Spleen (tissue), 11 donors: ENCODE measurements at regions not wholly inside any gene's neighbourhood (a gene's known extent, or its start where the extent isn't known, plus 50 kb on each side); places are given as distances from the start of the nearest gene placed in this dataset.

Experiments used
- DNase-seq: peaks from one replicate; pipeline ENCODE4 v3.0.0-alpha.2; 2020
- H3K27ac ChIP-seq, 8 donors: fragments of 200-600 bp; sonication (generic) in 7 of 8; 1 replicate in 4 of 8; 2 replicates in 4 of 8; pipeline versions ENCODE4 v1.5.0 to v1.8.0; 2016 to 2021; ENCODE audit warnings: inconsistent platforms in 4 of 8, mild to moderate bottlenecking in 4 of 8, moderate library complexity in 1 of 8
- H3K27me3 ChIP-seq, 7 donors: fragments of 200-600 bp; sonication (generic) in 6 of 7; replicated peaks in 1 of 7; 1 replicate in 4 of 7; 2 replicates in 3 of 7; pipeline versions ENCODE4 v1.5.0 to v1.8.0; 2016 to 2021; ENCODE audit warnings: inconsistent platforms in 3 of 7, mild to moderate bottlenecking in 1 of 7
- H3K36me3 ChIP-seq, 6 donors: fragments of 200-600 bp; sonication (generic) in 5 of 6; 1 replicate in 4 of 6; 2 replicates in 2 of 6; pipeline versions ENCODE4 v1.5.0 to v1.8.0; 2016 to 2021; ENCODE audit warnings: inconsistent platforms in 2 of 6
- H3K4me1 ChIP-seq, 6 donors: fragments of 200-600 bp; sonication (generic) in 5 of 6; 1 replicate in 3 of 6; 2 replicates in 3 of 6; pipeline versions ENCODE4 v1.5.0 to v1.8.0; 2016 to 2021; ENCODE audit warnings: inconsistent platforms in 3 of 6
- H3K4me3 ChIP-seq, 8 donors: fragments of 200-600 bp; sonication (generic) in 7 of 8; 1 replicate in 4 of 8; 2 replicates in 4 of 8; pipeline versions ENCODE4 v1.5.0 to v1.8.0; 2016 to 2021; ENCODE audit warnings: inconsistent platforms in 4 of 8, mild to moderate bottlenecking in 4 of 8, moderate library complexity in 2 of 8
- H3K9me3 ChIP-seq, 8 donors: fragments of 200-600 bp; sonication (generic) in 7 of 8; 1 replicate in 4 of 8; 2 replicates in 4 of 8; pipeline versions ENCODE4 v1.5.0 to v1.8.0; 2016 to 2021; ENCODE audit warnings: inconsistent platforms in 4 of 8
- POLR2A ChIP-seq, 3 donors: fragments of 450-650 bp; IDR thresholded peaks; one replicate each; pipeline ENCODE4 v1.5.1; 2017; ENCODE audit warnings: antibody characterized with exemption in 3 of 3, mild to moderate bottlenecking in 1 of 3
- POLR2AphosphoS5 ChIP-seq, 3 donors: sonication (generic); formaldehyde crosslinking; IDR thresholded peaks; one replicate each; pipeline ENCODE4 v1.5.1; 2017; ENCODE audit warnings: antibody characterized with exemption in 3 of 3
- WGBS, 5 donors: extraction: QIAGEN DNeasy Blood & Tissue Kit in 3 of 5; methylation state at CpG; one replicate each; pipeline versions ENCODE4 v1.1.5 to v1.1.7; 2013 to 2018; 5-methylcytosine and 5-hydroxymethylcytosine counted together
- intact Hi-C: fragments of 100-400 bp; cut with DNase I; formaldehyde crosslinking; loops from one replicate; pipeline ENCODE4 v1.15.0; 2023; ENCODE audit warnings: low total_unique reads
- TF ChIP-seq, protein P1 (sequence below), 11 experiments: fragments of 200-600 bp in 7 of 11; fragments of 450-650 bp in 4 of 11; sonication (generic) in 4 of 11; IDR thresholded peaks in 8 of 11; conservative IDR thresholded peaks in 3 of 11; 1 replicate in 7 of 11; 2 replicates in 4 of 11; pipeline versions ENCODE4 v1.4.0 to v1.8.0; 2016 to 2021; ENCODE audit warnings: antibody characterized with exemption in 11 of 11, inconsistent platforms in 4 of 11, mild to moderate bottlenecking in 1 of 11
- donor health status: healthy with polysubstance abuse.
- donor health status: DM: no; HTN: no; CAD: no; lungs with moderate emphysema.
- donor health status: DM: no; HTN: no; CAD: no.
- donor health status: Bipolar disorder and iron deficiency.
- donor health status: healthy.
- donor health status: DM: no; HTN: no; CAD: no.
- donor health status: DM: yes; HTN: yes; CAD: no.

- peaks cover 0 to 11% (median 0%) of the 10 kb centered on the region in 6 donors for H3K4me1 ChIP-seq
- H3K9me3 ChIP-seq = peaks cover 0 to 8% (median 0%) of the 10 kb centered on the region in 8 donors
- peaks cover 0 to 16% (median 6%) of the 10 kb centered on the region in 7 donors for H3K27me3 ChIP-seq
- TF ChIP-seq, protein P1, sequence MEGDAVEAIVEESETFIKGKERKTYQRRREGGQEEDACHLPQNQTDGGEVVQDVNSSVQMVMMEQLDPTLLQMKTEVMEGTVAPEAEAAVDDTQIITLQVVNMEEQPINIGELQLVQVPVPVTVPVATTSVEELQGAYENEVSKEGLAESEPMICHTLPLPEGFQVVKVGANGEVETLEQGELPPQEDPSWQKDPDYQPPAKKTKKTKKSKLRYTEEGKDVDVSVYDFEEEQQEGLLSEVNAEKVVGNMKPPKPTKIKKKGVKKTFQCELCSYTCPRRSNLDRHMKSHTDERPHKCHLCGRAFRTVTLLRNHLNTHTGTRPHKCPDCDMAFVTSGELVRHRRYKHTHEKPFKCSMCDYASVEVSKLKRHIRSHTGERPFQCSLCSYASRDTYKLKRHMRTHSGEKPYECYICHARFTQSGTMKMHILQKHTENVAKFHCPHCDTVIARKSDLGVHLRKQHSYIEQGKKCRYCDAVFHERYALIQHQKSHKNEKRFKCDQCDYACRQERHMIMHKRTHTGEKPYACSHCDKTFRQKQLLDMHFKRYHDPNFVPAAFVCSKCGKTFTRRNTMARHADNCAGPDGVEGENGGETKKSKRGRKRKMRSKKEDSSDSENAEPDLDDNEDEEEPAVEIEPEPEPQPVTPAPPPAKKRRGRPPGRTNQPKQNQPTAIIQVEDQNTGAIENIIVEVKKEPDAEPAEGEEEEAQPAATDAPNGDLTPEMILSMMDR (IDR thresholded peaks at IDR 0.05 in 8 of 11, conservative IDR thresholded peaks at IDR 0.05 in 3 of 11) = no peak
- TF ChIP-seq POLR2AphosphoS5 (IDR thresholded peaks at IDR 0.05) (no peak), POLR2A (IDR thresholded peaks at IDR 0.05) (no peak)
- intact Hi-C loops = no loop called here
- WGBS, 5 donors = 87 to 97% (median 94%) methylated on average over 3 of the region's 3 CpGs
- no peak overlapping the region for H3K27ac ChIP-seq
- no peaks in the 10 kb centered on the region for H3K36me3 ChIP-seq
- DNase-seq = no peak
- no peak overlapping the region for H3K4me3 ChIP-seq
Observed at GRCh38 chr2:20110383-20110782, 59.0 kb upstream of the LAPTM4A start.

DNA sequence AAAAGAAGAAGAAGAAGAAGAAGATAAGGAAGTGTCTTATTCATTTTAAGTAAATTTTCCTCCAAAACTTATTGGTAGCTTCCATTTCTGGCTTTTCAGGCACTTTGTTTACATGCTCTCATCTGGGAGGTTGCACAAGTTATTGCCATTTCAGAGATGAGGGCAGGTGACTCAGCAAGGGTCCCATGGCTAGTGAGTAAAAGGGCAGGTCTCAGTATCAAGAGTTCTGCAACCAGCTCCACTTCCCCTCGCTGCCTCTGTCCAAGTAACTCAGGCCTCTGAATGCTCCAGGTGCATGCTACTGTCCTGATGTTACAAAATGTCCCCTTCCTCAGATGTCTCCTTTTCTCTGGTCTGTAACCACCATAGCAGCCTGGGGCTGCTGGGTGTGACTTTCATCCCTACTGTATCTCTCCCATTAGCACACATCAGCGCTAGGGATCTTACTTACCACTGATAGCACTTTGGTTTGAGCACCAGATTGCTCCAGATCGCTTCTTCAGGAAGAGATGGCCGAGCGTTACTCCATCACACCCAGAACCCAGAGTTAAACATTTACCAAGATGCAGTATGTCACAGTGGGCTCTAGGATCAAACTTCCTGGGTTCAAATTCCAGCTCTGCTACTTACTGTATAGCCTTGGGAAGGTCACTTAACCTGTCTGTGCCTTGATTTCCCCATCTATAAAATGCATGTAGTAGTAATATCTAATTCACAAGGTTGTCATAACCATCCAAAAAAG is 57.4 kb upstream of the LAPTM4A start:
- Histone ChIP-seq H3K9me3 (peaks cover 0 to 8% (median 0%) of the 10 kb centered on the region in 8 donors), H3K27me3 (peaks cover 0 to 16% (median 6%) of the 10 kb centered on the region in 7 donors), H3K36me3 (no peaks in the 10 kb centered on the region), H3K4me3 (no peak overlapping the region), H3K4me1 (peaks cover 0 to 8% (median 0%) of the 10 kb centered on the region in 6 donors), H3K27ac (no peak overlapping the region)
- no peak for DNase-seq
- TF ChIP-seq POLR2AphosphoS5 (IDR thresholded peaks at IDR 0.05) (no peak), POLR2A (IDR thresholded peaks at IDR 0.05) (no peak)
- TF ChIP-seq, protein P1 (IDR thresholded peaks at IDR 0.05 in 8 of 11, conservative IDR thresholded peaks at IDR 0.05 in 3 of 11) = no peak
- intact Hi-C loops = no loop called here
- 77 to 98% (median 86%) methylated on average over 5 of the region's 5 CpGs for WGBS, 5 donors

DNA sequence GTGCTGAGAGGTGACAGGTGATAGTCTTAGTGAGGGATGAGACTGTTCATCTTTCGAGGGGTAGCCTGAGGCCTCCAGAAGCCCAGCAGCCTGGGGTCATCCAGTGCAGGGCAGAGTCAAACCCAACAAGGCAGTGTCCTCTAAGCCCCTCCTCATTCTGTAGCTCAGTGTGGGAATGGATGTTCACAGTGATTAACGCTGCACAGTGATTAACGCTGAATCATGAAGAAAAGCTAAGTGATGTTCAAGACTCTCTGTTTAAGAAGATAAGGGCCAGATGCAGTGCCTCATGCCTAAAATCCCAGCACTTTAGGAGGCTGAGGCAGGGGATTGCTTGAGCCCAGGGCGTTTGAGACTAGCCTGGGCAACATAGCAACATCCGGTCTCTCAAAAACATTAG is 56.3 kb upstream of the LAPTM4A start:
- Histone ChIP-seq H3K9me3 (peaks cover 0 to 10% (median 0%) of the 10 kb centered on the region in 8 donors), H3K4me1 (peaks cover 0 to 4% (median 0%) of the 10 kb centered on the region in 6 donors), H3K4me3 (no peak overlapping the region), H3K27me3 (peaks cover 0 to 16% (median 6%) of the 10 kb centered on the region in 7 donors), H3K36me3 (no peaks in the 10 kb centered on the region), H3K27ac (no peak overlapping the region)
- intact Hi-C loops = no loop called here
- TF ChIP-seq POLR2A (IDR thresholded peaks at IDR 0.05) = no peak
- no peak for TF ChIP-seq POLR2AphosphoS5 (IDR thresholded peaks at IDR 0.05)
- TF ChIP-seq, protein P1 (IDR thresholded peaks at IDR 0.05 in 8 of 11, conservative IDR thresholded peaks at IDR 0.05 in 3 of 11) = no peak
- WGBS, 5 donors = 82 to 90% (median 88%) methylated on average over 5 of the region's 5 CpGs
- DNase-seq = no peak

GRCh38 chr2:20107352-20107751 is 55.9 kb upstream of the LAPTM4A start:
- Histone ChIP-seq H3K4me1 (peaks cover 0 to 4% (median 0%) of the 10 kb centered on the region in 6 donors), H3K4me3 (peak overlapping the region in 1 of 8 donors; percentile 31), H3K27me3 (peaks cover 0 to 16% (median 6%) of the 10 kb centered on the region in 7 donors), H3K9me3 (peaks cover 0 to 14% (median 3%) of the 10 kb centered on the region in 8 donors), H3K27ac (no peak overlapping the region), H3K36me3 (no peaks in the 10 kb centered on the region)
- intact Hi-C loops = no loop called here
- DNase-seq = no peak
- WGBS, 5 donors = 76 to 91% (median 85%) methylated on average over 11 of the region's 11 CpGs
- TF ChIP-seq POLR2AphosphoS5 (IDR thresholded peaks at IDR 0.05) (no peak), POLR2A (IDR thresholded peaks at IDR 0.05) (no peak)
